ENCODE measurements at regions not wholly inside any gene's neighbourhood (a gene's known extent, or its start where the extent isn't known, plus 50 kb on each side); places are given as distances from the start of the nearest gene placed in this dataset.

DNA sequence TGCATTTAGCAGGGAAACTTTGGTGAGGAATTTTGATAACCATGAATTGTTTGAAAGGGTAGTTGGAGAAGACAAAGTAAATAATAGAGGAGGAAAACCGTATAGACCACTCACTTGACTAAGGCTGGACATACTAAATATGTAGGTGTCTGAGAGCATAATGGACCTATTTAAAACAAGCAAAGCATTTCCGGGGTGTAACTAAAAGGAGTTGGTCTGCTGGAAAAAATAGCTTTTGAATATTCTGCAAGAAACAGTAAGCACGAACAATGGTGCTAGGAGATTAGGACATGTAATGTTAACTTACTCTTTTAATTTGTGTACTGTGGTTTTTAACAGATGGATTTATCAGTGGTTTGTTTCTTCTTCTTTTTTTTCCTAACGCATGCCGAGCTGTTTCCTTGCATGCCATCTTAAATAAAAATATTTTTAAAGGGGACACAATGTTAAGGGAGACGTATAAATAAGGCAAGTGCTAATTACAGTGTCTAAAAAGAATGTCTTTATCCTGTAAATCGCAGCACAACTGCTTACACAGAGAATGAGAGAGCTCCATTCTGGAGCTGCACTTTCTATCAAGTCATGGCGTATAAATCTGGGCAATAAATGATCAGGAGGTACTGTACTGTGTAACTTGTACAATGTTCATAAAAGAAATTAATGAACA lies 492.1 kb downstream of the LMO4 start:
- no peak for DNase-seq (ENCODE audit: low spot score)
- intact Hi-C loops (cut with DNase I), result no loop called here

DNA sequence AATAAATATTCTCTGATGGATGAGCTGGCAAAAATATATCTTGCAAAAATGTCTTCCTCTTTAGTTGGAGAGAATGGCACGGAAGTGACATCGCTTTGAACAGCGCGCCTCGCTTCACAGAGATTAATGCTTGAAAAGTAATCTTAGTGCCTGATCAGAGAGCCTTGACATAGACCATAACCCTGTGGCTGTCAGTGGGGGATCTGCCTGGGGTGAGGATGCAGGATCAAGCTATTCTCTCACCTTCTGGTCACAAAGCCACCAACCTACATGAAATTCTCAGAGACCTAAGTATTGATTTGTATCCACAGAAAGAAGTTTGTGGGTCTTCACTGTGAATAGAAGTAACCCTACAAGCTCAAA lies 492.6 kb downstream of the LMO4 start:
- DNase-seq (ENCODE audit: low spot score), result no peak
- intact Hi-C loops (cut with DNase I), result no loop called here

DNA sequence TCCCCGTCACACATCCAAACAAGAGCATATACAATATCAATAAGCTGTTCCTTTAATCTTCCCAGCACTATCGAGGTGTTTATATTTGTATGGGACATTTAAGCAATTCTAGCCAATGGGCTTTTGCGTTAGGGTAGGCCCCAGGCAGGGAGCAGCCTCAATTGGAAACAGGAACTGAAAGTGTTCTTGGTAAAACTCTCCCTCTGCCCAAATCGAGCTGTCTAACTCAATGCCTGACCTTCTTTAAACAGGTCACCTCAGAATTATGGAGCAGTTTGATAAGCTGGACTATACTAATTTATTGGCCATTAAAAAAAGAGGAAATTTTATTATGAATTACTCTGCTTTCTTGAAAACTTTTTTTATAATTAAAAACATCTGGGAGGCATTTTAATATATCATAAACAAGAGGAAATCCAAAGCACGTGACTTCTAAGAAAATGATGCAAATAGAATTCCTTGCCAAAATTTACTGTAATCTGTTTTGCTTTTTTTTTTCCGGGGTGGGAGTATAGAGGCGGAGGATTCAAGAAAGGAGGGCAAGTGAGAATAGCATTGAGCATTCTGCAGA lies 498.1 kb downstream of the LMO4 start:
- intact Hi-C loops (cut with DNase I), result no loop called here

DNA sequence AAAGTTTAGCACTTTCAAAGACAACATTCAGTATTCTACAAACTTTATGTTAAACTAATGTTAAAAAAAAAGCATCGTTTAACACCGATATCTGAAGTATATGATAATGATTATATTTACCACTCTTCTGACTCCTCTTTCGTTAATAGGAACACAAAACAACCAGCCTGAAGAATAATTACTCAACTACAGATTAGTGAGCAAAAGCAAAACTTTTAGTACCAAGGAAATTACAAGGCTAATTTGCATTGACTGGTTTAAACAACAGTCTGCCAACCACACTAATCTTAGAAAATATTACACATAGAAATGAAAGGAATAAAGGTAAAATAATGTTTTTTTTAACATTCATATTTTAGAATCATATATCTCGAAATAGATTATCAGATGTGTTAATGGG lies 500.7 kb downstream of the LMO4 start:
- intact Hi-C loops (cut with DNase I), result no loop called here

More for the DNA sequence above, 498.1 kb downstream of the LMO4 start:
- DNase-seq (ENCODE audit: low spot score), result no peak

DNA sequence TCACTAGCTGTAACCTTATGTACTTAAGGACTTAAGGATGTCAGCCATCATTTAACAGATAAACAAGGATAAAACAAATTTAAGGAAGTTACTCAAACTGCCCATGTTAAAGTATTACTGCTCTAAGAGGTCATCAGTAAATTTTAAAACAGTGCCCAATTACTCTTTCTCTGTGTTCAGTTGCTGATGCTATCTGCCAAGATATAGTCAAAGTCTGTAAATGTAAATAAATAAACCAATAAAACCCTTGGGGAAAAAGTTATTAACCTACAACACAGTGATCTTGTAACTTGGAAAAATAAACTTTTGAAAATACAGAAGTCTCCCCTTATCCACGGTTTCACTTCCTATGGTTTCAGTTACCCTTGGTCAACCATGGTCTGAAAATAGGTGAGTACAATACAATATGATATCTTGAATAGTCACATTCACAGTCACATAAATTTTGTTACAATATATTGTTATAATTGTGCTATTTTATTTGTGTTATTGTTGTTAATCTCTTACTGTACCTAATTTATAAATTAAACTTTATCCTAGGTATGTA lies 501.8 kb downstream of the LMO4 start:
- intact Hi-C loops (cut with DNase I), result no loop called here
- no peak for DNase-seq (ENCODE audit: low spot score)

More for the DNA sequence above, 500.7 kb downstream of the LMO4 start:
- DNase-seq (ENCODE audit: low spot score), result no peak

DNA sequence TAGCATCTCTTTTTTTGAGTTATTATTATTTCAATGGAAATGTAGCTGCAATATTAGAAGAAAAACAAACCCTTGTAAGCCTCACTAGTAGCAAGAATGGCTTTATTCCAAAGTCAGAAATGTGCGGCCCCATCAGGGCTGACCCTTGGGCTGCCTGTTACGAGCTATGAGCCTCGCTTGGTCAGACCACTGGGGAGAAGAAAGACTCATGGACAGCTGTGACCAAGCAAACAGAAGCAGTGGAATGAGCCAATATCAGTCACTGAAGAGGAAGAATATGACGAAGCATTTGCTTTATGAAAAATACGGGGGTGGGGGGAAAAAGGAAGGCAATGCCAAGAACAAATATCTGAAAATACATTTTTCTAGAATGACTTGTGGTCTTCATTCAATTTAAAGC lies 504.5 kb downstream of the LMO4 start:
- intact Hi-C loops (cut with DNase I), result no loop called here
- no peak for DNase-seq (ENCODE audit: low spot score)

DNA sequence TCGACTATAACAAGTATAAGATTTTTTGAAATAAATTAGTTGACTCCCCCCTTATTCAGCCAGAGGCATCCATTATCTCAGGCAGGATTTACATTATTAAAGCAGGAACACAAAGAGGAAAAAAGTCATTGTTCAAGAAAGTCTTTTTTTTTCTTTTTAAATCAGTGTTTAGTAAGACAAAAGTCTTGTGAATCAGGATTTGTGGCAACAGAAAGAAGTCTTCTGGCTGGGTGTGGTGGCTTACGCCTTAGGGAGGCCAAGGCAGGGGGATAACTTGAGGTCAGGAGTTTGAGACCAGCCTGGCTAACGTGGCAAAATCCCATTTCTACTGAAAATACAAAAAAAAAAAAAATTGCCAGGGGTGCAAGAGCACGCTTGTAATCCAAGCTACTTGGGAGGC lies 505.5 kb downstream of the LMO4 start:
- intact Hi-C loops (cut with DNase I), result no loop called here
- DNase-seq (ENCODE audit: low spot score), result no peak

DNA sequence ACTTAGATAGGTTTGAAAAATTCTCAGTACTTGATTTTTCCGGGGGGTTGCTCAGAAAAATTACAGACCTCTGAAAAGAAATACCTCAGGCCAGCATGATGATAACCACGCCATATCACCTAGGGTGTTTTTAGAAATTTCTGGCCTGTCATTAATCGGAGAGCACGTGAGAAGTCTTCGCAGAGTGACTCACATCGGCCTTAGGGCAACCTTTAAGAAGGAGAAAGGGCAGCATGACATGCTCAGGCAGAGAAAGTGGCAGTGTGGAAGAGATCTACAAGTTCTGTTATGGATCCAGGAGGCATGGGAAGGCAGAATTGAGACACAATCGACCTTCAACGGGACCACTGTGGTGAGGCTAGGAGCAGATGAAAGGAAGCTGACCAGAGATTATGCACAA lies 506.3 kb downstream of the LMO4 start:
- DNase-seq (ENCODE audit: low spot score), result no peak
- intact Hi-C loops (cut with DNase I), result no loop called here

DNA sequence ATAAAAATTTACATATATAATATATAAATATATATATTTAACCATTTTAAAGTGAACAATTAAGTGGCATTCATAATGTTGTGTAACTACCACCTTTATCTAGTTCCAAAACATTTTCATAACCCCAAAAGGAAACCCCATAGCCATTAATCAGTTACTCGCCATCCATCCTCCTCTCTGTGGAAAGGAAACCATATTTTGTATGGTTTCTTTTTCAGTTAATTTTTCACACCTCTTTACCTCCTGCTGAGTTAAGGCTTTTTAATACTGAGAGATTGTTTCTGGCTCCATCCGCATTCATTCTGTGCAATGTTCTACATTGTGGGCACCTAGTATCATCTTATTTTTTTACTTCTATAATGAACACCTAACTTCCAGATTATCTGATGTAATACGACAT lies 512.1 kb downstream of the LMO4 start:
- intact Hi-C loops (cut with DNase I), result no loop called here
- no peak for DNase-seq (ENCODE audit: low spot score)

DNA sequence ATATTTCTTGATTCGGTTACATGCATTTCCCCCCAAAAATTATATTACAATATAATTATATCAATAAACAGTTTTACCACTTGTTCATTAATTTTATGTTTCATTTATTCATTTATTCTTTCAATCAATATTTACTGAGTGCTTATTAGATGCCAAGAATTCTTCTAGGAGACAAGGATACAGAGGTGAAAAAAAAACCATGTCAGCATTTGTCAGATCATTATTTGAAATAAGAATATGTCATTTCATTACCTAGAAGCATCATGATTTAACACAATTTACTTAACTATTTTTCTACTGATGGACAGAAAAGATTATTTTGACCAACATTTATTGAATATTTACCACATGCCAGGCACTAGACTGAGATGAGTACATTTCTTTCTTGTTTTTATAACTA lies 512.7 kb downstream of the LMO4 start:
- no peak for DNase-seq (ENCODE audit: low spot score)
- intact Hi-C loops (cut with DNase I), result no loop called here

DNA sequence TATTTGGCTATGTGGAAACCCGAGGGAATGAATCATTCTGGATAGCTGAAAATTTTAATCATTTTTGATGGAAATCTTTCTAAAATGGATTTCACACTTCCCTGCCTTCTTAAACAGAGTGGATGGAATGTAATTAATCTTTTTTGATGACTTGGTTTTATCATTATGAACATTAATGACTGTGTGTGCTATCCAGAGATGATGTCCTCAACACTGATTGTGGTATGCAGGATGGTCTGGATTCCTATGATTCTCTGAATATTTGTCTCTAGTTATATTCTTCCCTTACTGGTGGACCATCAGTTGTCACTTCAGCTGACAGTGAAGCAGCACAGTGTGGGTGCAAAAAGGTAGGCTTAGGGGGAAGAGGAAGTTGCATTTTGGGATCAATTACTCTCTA lies 513.5 kb downstream of the LMO4 start:
- intact Hi-C loops (cut with DNase I), result no loop called here
- DNase-seq (ENCODE audit: low spot score), result no peak

DNA sequence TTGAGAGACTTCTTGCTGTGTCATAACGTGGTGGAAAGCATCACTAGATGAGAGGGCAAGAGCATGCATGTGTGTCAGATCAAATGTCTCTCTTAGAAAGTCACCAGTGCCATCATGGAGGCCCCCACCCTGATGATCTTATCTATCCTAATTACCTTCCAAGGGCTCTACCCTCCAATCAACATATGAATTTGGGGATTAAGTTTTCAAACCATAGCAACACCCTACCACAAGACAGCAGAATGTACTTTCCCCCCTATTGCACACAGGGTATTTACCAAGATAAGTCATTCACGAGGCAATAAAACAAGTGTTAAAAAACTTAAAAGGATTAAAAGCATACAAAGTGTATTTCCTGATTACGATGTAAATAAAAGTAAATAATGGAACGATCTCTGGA lies 515.6 kb downstream of the LMO4 start:
- intact Hi-C loops (cut with DNase I), result no loop called here
- DNase-seq (ENCODE audit: low spot score), result no peak

DNA sequence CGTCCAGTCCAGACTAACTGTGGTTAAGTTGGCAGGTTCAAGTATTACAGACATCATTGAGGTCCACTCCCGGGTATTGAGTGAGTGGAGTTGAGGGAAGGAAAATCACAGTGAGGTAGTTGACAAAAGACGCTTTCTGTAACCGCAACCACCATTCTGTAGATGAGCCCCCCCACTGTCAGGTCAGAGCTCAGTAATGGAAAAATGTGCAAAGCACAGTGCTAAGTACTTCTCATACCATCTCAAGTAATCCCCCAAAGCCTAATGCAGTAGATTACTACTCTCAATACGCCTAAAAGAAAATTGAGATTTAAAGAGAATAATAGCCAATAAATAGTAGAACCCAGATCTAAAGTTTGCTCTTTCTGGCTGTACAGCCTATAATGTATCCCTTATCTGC lies 522.8 kb downstream of the LMO4 start:
- intact Hi-C loops (cut with DNase I), result no loop called here

DNA sequence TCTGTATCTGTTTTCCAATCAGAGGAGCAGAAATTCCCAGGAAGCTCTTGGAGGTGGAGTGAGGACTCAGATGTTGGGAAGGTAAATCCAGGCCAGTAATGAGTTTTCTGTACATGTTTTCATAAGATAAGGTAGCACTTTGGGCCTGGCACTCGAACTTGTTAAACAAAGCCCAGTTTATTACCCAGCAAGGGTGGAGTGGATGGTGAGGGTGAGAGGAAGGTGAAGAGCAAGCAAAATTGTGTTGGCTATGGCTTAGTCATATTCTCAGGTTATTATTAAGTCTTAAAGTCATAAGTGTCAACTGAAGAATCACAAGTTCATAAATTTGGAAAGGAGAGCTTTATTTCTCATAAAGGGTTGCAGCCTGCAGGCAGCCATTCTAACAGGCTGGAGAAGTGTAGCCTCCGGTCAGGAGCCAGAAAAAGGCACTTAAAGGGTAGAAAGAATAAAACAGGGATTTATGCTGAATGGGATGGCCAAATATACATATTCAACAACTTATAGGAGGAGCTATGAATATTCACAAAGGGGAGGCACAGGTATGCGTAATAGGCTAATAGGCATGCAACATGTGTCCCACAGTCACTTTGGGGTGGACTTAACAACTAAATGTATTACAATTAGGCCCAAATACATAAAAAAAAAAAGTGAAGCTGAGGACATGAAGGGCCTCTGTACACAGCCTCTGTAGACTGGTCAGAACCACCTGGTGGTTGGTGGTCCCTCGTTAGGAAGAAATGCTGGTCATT lies 523.9 kb downstream of the LMO4 start:
- intact Hi-C loops (cut with DNase I), result no loop called here
- DNase-seq (ENCODE audit: low spot score), result no peak

More for the DNA sequence above, 522.8 kb downstream of the LMO4 start:
- DNase-seq (ENCODE audit: low spot score), result no peak

DNA sequence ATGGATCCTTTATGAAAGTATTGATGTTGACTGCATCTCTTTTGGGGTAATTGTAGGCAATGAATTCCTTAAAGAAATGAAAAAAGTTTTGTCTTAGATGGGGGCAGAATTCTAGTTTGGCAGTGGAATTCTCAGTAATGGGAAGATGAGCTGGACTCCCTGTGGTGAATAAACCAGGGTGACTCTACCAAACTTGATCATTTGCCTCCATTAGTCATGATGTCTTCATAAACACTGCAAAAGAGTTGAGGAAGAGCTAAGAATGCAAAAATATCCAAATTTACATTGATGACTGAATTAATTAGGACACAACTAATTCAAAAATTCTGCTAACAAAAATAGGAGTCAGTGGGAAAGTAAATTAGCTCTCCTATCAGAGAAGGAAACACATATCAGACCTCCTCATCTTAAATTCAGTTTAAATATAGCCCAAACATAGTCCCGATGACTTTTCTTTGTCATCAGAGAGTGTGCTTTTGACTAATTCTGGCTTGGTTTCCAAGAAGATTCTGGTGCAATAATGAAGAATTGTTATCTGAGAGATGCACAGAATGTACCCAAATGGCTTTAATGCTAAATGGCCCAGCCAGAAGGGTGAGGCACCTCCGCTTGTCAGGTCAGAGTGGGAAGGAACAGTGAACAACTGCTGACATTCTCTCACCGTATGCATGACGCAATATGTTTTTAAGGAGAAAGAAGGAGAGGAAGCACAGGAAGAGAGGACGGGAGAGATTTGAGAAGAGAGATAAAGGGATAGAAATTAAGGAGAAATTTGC lies 525.1 kb downstream of the LMO4 start:
- intact Hi-C loops (cut with DNase I), result no loop called here
- no peak for DNase-seq (ENCODE audit: low spot score)

DNA sequence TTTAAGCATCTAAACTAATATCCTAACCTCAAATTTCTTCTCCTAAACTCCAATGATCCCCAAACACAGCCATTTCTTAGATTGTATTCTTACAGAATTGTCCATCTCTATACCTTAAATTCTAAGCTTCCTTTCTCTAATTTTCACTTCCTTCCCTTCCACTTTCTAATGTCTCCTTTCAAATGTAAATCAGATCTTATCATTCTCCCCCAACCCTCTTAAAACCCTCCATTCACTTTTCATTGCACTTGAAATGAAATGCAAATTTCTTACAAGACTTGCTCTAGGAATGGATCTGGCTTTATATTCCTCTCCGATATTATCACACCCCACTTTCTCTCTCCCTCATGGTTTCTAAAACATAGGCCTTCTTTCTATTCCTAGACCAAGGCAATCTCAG lies 534.6 kb downstream of the LMO4 start:
- DNase-seq (ENCODE audit: low spot score), result no peak
- intact Hi-C loops (cut with DNase I), result no loop called here

DNA sequence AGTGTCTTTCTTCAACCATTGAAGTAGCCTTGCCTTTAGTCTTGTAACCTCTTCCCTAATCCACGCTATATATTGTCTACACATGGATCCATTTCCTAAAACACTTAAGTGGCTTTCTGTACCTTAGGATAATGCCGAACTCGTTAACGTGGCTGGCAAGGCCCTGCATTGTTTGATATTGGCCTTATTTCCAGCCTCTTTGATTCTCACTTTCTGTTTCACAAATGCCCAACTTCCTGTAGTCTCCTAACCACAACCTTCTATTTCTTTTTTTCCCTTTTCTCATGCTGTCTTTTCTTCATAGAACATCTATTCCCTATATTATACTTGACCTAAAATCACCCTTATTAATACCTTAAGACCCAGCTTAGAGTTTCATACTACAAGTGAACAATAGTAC lies 536.0 kb downstream of the LMO4 start:
- no peak for DNase-seq (ENCODE audit: low spot score)
- intact Hi-C loops (cut with DNase I), result no loop called here

DNA sequence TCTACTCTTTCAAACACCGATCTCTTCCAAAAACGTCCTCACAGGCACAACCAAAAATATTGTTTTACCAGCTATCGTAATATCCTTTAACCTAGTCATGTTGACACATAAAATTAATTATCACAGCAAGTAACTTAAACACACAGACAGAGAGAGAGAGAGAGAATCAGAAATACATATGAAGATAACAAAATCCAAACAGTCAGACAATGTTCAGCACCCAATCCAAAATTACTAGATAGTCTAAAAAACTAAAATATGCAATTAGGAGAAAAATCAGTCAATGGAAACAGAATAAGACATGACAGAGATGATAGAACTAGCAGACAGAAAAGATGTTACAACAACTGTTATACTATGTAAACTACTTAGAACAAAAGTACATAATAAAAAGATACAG lies 537.7 kb downstream of the LMO4 start:
- intact Hi-C loops (cut with DNase I), result no loop called here

DNA sequence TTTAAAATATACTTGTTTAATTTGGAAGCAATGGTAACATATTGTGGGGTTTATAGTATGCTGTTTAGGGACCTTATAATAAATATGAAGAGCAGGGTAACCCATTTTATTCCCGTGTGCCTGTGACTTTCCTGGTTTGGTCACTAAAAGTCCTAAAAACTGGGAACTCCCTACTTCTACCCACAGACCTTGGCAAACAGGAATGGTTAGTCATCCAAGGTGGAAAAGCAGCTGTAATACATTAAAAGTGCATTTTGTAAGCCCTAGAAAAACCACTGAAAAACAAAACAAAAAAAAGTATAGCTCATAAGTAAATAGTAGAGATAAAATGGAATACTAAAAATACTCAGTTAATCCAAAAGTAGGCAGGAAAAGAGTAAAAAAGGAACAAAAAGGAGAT lies 538.9 kb downstream of the LMO4 start:
- no peak for DNase-seq (ENCODE audit: low spot score)
- intact Hi-C loops (cut with DNase I), result no loop called here

More for the DNA sequence above, 537.7 kb downstream of the LMO4 start:
- no peak for DNase-seq (ENCODE audit: low spot score)

DNA sequence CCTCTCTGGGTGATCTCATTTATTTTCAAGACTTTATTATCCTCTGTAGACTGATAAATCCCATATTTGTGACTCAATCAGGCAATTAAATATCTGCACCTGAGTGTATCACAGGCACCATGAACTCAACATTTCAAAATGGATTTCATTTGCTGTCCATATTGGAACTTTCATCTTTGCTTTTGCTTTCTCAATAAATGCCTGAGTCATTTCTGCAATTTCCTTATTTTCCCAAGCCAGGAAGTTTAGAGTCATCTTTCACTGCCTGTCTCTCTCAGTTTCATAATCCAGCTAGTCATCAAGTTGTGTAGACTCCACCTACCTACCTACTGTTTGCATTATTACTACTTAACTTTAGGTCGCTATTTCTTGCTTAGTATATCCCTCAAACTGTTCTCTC lies 540.9 kb downstream of the LMO4 start:
- intact Hi-C loops (cut with DNase I), result no loop called here

More for the DNA sequence above, 540.9 kb downstream of the LMO4 start:
- no peak for DNase-seq (ENCODE audit: low spot score)
